Testis (tissue), 2 donors: ENCODE measurements at regions not wholly inside any gene's neighbourhood (a gene's known extent, or its start where the extent isn't known, plus 50 kb on each side); places are given as distances from the start of the nearest gene placed in this dataset.

Source experiments
- CTCF ChIP-seq, 3 experiments: fragments of 450-650 bp in 2 of 3; fragments of 200-600 bp in 1 of 3; sonication (generic) in 1 of 3; IDR thresholded peaks; one replicate each; pipeline ENCODE4 v1.5.1; 2016 to 2019; ENCODE audit warnings: antibody characterized with exemption in 3 of 3, mild to moderate bottlenecking in 2 of 3, moderate library complexity in 1 of 3
- POLR2A ChIP-seq: fragments of 450-650 bp; IDR thresholded peaks from one replicate; pipeline ENCODE4 v1.6.1; 2017; ENCODE audit warnings: antibody characterized with exemption, mild to moderate bottlenecking, moderate library complexity

- TF ChIP-seq CTCF (IDR thresholded peaks at IDR 0.05) (no peak), POLR2A (no peak)
These were observed 129.2 kb upstream of the FAM3C start for GRCh38 chr7:121525155-121525819.
